Caco-2 (cell line): ENCODE measurements at regions not wholly inside any gene's neighbourhood (a gene's known extent, or its start where the extent isn't known, plus 50 kb on each side); places are given as distances from the start of the nearest gene placed in this dataset.

ENCODE experiments used
- BruUV-seq: library from RNA; stranded (reverse); fragments of 400-500 nt; replicated peaks from 2 replicates; lab custom pipeline; 2021; lab: Mats Ljungman, UMichigan
- CTCF ChIA-PET: fragments of 300-600 bp; sonication (Branson Sonifier 250); formaldehyde crosslinking; loops from one replicate; lab custom pipeline; 2022; ENCODE audit warnings: antibody characterized with exemption; lab: Charles Lee
- POLR2A ChIA-PET: fragments of 300-600 bp; sonication (Branson Sonifier 250); formaldehyde crosslinking; loops from one replicate; lab custom pipeline; 2022; ENCODE audit warnings: antibody characterized with exemption; lab: Charles Lee
- DNase-seq, 2 experiments: peaks; one replicate each; pipeline versions ENCODE4 v3.0.0 to v3.0.0-alpha.2; 2020 to 2022
- H3K27me3 ChIP-seq: replicated peaks from 2 replicates; pipeline ENCODE4 v1.6.0; 2011; ENCODE audit warnings: low read length; ENCODE audit not compliant: control insufficient read depth, insufficient read depth
- H3K36me3 ChIP-seq: 2 replicates; pipeline ENCODE4 v1.5.1; 2011; ENCODE audit warnings: low read length; ENCODE audit not compliant: control insufficient read depth, insufficient read depth
- H3K4me1 ChIP-seq: fragments of 250-450 bp; sonication (Bioruptor Pico); 2 replicates; pipeline ENCODE4 v1.5.1; 2020; ENCODE audit warnings: mild to moderate bottlenecking
- H3K4me3 ChIP-seq: 2 replicates; pipeline ENCODE4 v1.5.1; 2011; ENCODE audit warnings: low read depth, mild to moderate bottlenecking, control low read depth, low read length
- H3K9me3 ChIP-seq: fragments of 250-450 bp; sonication (Bioruptor Pico); 2 replicates; pipeline ENCODE4 v1.5.1; 2020; ENCODE audit warnings: mild to moderate bottlenecking, moderate library complexity
- H3K27ac Mint-ChIP-seq: one replicate; pipeline ENCODE4 v1.8.0; 2022; ENCODE audit warnings: mixed read lengths; ENCODE audit not compliant: unreplicated experiment
- H3K27me3 Mint-ChIP-seq: one replicate; pipeline ENCODE4 v1.8.0; 2022; ENCODE audit warnings: mixed read lengths; ENCODE audit not compliant: insufficient read depth, unreplicated experiment
- H3K36me3 Mint-ChIP-seq: one replicate; pipeline ENCODE4 v1.8.0; 2022; ENCODE audit warnings: mild to moderate bottlenecking, mixed read lengths; ENCODE audit not compliant: insufficient read depth, unreplicated experiment
- H3K4me1 Mint-ChIP-seq: one replicate; pipeline ENCODE4 v1.8.0; 2022; ENCODE audit warnings: low read depth, mixed read lengths; ENCODE audit not compliant: unreplicated experiment
- H3K4me3 Mint-ChIP-seq: one replicate; pipeline ENCODE4 v1.8.0; 2022; ENCODE audit warnings: mild to moderate bottlenecking, moderate library complexity, mixed read lengths; ENCODE audit not compliant: unreplicated experiment
- H3K9me3 Mint-ChIP-seq: one replicate; pipeline ENCODE4 v1.8.0; 2022; ENCODE audit warnings: mixed read lengths; ENCODE audit not compliant: unreplicated experiment
- intact Hi-C: fragments of 100-400 bp; cut with micrococcal nuclease; formaldehyde crosslinking; loops from one replicate; pipeline ENCODE4 v1.10.0; 2022; ENCODE audit not compliant: unreplicated experiment
- TF ChIP-seq, protein P1 (sequence below), 2 experiments: fragments of 200-600 bp in 1 of 2; IDR thresholded peaks; 1 replicate in 1 of 2; 2 replicates in 1 of 2; pipeline versions ENCODE4 v1.5.1 to v1.8.0; 2011 to 2022; ENCODE audit warnings: antibody characterized with exemption in 1 of 2, control low read depth in 1 of 2, inconsistent platforms in 1 of 2, low read depth in 1 of 2, low read length in 1 of 2, mild to moderate bottlenecking in 1 of 2, moderate library complexity in 1 of 2; ENCODE audit not compliant: insufficient read depth in 1 of 2, severe bottlenecking in 1 of 2, unreplicated experiment in 1 of 2

DNA sequence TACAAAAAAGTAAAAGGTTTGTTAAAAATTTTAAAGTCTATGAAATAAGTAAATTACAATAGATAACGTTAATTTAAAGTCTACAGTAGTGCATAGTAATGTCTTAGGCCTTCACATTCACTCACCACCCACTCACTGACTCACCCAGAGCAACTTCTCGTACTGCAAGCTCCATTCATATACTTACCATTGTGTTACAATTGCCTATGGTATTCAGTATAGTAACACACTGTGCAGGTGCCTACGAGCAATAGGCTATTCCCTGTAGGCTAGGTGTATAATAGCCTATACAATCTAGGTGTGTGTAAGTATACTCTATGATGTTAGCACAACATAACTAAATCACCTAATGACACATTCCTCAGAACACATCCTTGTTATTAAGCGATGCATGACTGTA, 435.3 kb upstream of the TMTC1 start:
- no TSS peak for BruUV-seq
- CTCF ChIA-PET = no interaction called here
- no peak for DNase-seq
- POLR2A ChIA-PET = no interaction called here
- Mint-ChIP-seq H3K4me1 (no peaks in the 10 kb centered on the region), H3K4me3 (no peak overlapping the region), H3K27me3 (no peaks in the 10 kb centered on the region), H3K36me3 (no peaks in the 10 kb centered on the region), H3K27ac (no peak overlapping the region), H3K9me3 (peaks cover 10% of the 10 kb centered on the region)
- intact Hi-C loops = no loop called here
- Histone ChIP-seq H3K36me3 (no peaks in the 10 kb centered on the region), H3K4me1 (no peaks in the 10 kb centered on the region), H3K27me3 (no peaks in the 10 kb centered on the region), H3K9me3 (no peaks in the 10 kb centered on the region), H3K4me3 (no peak overlapping the region)
- TF ChIP-seq, protein P1, sequence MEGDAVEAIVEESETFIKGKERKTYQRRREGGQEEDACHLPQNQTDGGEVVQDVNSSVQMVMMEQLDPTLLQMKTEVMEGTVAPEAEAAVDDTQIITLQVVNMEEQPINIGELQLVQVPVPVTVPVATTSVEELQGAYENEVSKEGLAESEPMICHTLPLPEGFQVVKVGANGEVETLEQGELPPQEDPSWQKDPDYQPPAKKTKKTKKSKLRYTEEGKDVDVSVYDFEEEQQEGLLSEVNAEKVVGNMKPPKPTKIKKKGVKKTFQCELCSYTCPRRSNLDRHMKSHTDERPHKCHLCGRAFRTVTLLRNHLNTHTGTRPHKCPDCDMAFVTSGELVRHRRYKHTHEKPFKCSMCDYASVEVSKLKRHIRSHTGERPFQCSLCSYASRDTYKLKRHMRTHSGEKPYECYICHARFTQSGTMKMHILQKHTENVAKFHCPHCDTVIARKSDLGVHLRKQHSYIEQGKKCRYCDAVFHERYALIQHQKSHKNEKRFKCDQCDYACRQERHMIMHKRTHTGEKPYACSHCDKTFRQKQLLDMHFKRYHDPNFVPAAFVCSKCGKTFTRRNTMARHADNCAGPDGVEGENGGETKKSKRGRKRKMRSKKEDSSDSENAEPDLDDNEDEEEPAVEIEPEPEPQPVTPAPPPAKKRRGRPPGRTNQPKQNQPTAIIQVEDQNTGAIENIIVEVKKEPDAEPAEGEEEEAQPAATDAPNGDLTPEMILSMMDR (IDR thresholded peaks at IDR 0.05; ENCODE audit: insufficient read depth in 1 of 2, low read depth in 1 of 2, low read length in 1 of 2, severe bottlenecking in 1 of 2, unreplicated experiment in 1 of 2) = no peak

DNA sequence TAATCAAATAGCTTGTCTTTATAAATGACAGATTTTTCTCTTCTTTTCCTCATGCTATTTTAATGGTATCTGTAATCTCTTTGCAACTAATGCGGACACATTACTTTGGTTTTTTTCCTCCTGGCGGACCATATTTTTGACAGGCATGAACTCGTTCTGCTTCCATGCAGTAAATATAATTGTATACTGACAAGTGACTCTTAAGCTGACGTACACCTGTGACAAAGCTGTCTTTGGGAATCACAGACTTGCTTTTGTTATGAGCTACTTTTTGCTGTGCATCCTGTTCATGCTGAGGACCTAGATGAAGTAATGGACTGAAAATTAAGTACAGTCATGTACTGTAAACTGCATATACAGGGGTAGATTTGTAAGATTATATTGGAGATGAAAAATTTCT, 434.3 kb upstream of the TMTC1 start:
- POLR2A ChIA-PET = no interaction called here
- intact Hi-C loops = no loop called here
- TF ChIP-seq, protein P1 (IDR thresholded peaks at IDR 0.05; ENCODE audit: insufficient read depth in 1 of 2, low read depth in 1 of 2, low read length in 1 of 2, severe bottlenecking in 1 of 2, unreplicated experiment in 1 of 2) = no peak
- Histone ChIP-seq H3K27me3 (no peaks in the 10 kb centered on the region), H3K4me1 (peaks cover 7% of the 10 kb centered on the region; the same call in 1 of the 2 replicates), H3K36me3 (no peaks in the 10 kb centered on the region), H3K9me3 (no peaks in the 10 kb centered on the region), H3K4me3 (no peak overlapping the region)
- no TSS peak for BruUV-seq
- Mint-ChIP-seq H3K4me1 (peaks cover 5% of the 10 kb centered on the region), H3K27me3 (no peaks in the 10 kb centered on the region), H3K36me3 (no peaks in the 10 kb centered on the region), H3K4me3 (no peak overlapping the region), H3K27ac (no peak overlapping the region), H3K9me3 (peaks cover under 1% of the 10 kb centered on the region)
- CTCF ChIA-PET = no interaction called here
- DNase-seq = no peak

- H3K4me1 ChIP-seq = peaks cover 8% of the 10 kb centered on the region; the same call in 1 of the 2 replicates
- DNase-seq = no peak
- no peaks in the 10 kb centered on the region for H3K27me3 ChIP-seq
- H3K27ac Mint-ChIP-seq = peak overlapping the region; percentile 20
- H3K27me3 Mint-ChIP-seq = no peaks in the 10 kb centered on the region
- POLR2A ChIA-PET = no interaction called here
- intact Hi-C loops = no loop called here
- no TSS peak for BruUV-seq
- no peaks in the 10 kb centered on the region; the same call in 1 of the 2 replicates for H3K9me3 ChIP-seq
- no peak overlapping the region for H3K4me3 Mint-ChIP-seq
- H3K4me3 ChIP-seq = no peak overlapping the region
- peaks cover 20% of the 10 kb centered on the region for H3K9me3 Mint-ChIP-seq
- H3K36me3 Mint-ChIP-seq = no peaks in the 10 kb centered on the region
- H3K4me1 Mint-ChIP-seq = peaks cover 9% of the 10 kb centered on the region
- H3K36me3 ChIP-seq = no peaks in the 10 kb centered on the region
- TF ChIP-seq, protein P1 (IDR thresholded peaks at IDR 0.05; ENCODE audit: insufficient read depth in 1 of 2, low read depth in 1 of 2, low read length in 1 of 2, severe bottlenecking in 1 of 2, unreplicated experiment in 1 of 2) = no peak
- CTCF ChIA-PET = no interaction called here
Observed at GRCh38 chr12:30213166-30213565, 429.4 kb upstream of the TMTC1 start.
